Astrocyte (in vitro differentiated cells and primary cell): ENCODE measurements at regions not wholly inside any gene's neighbourhood (a gene's known extent, or its start where the extent isn't known, plus 50 kb on each side); places are given as distances from the start of the nearest gene placed in this dataset.
A peak's percentile ranks its signal among the peaks of the same experiment; 100 is the strongest.
"Not testable (repeated sequence)": the region's sequence is repeated elsewhere in the genome, so short reads cannot be mapped to it uniquely, and the experiment has no call there.

Experiments
- DNase-seq: peaks from one replicate; pipeline ENCODE4 v3.0.0-alpha.2; 2010; ENCODE audit warnings: low read depth
- FAIRE-seq: peaks from 2 replicates; lab custom pipeline; 2011; peaks lifted over from hg19 to GRCh38; lab: Jason Lieb, UNC
- H2AFZ ChIP-seq: 2 replicates; pipeline ENCODE4 v1.6.0; 2012; ENCODE audit warnings: low read depth, low read length, inconsistent platforms
- H3K27ac ChIP-seq: 2 replicates; pipeline ENCODE4 v1.5.1; 2011; ENCODE audit warnings: low read depth, low read length, inconsistent platforms
- H3K27me3 ChIP-seq: 2 replicates; pipeline ENCODE4 v1.6.0; 2011; ENCODE audit warnings: low read length, inconsistent platforms; ENCODE audit not compliant: insufficient read depth
- H3K36me3 ChIP-seq: 2 replicates; pipeline ENCODE4 v1.5.1; 2011; ENCODE audit warnings: low read length, inconsistent platforms; ENCODE audit not compliant: insufficient read depth
- H3K4me1 ChIP-seq: 2 replicates; pipeline ENCODE4 v1.5.1; 2011; ENCODE audit warnings: low read length, inconsistent platforms; ENCODE audit not compliant: insufficient read depth
- H3K4me2 ChIP-seq: 2 replicates; pipeline ENCODE4 v1.6.0; 2012; ENCODE audit warnings: low read length, inconsistent platforms
- H3K4me3 ChIP-seq: 2 replicates; pipeline ENCODE4 v1.5.1; 2011; ENCODE audit warnings: low read depth, mild to moderate bottlenecking, low read length, inconsistent platforms; ENCODE audit not compliant: insufficient read depth
- H3K79me2 ChIP-seq: 2 replicates; pipeline ENCODE4 v1.6.0; 2012; ENCODE audit warnings: mild to moderate bottlenecking, low read length, inconsistent platforms; ENCODE audit not compliant: insufficient read depth
- H3K9ac ChIP-seq: 2 replicates; pipeline ENCODE4 v1.6.0; 2012; ENCODE audit warnings: mild to moderate bottlenecking, low read length, inconsistent platforms
- H3K9me3 ChIP-seq: 2 replicates; pipeline ENCODE4 v1.5.1; 2012; ENCODE audit warnings: low read depth, mild to moderate bottlenecking, low read length, inconsistent platforms; ENCODE audit not compliant: insufficient read depth
- H4K20me1 ChIP-seq: 2 replicates; pipeline ENCODE4 v1.6.0; 2012; ENCODE audit warnings: low read length, inconsistent platforms; ENCODE audit not compliant: insufficient read depth
- H3K27ac Mint-ChIP-seq: one replicate; pipeline ENCODE4 v1.8.0; 2021; ENCODE audit warnings: mild to moderate bottlenecking, mixed read lengths; ENCODE audit not compliant: unreplicated experiment
- H3K27me3 Mint-ChIP-seq: one replicate; pipeline ENCODE4 v1.8.0; 2021; ENCODE audit warnings: low read depth, mixed read lengths; ENCODE audit not compliant: unreplicated experiment
- H3K36me3 Mint-ChIP-seq: one replicate; pipeline ENCODE4 v1.8.0; 2021; ENCODE audit warnings: low read depth, mixed read lengths; ENCODE audit not compliant: unreplicated experiment
- H3K4me1 Mint-ChIP-seq: one replicate; pipeline ENCODE4 v1.8.0; 2021; ENCODE audit warnings: low read depth, mixed read lengths; ENCODE audit not compliant: unreplicated experiment
- H3K4me3 Mint-ChIP-seq: one replicate; pipeline ENCODE4 v1.8.0; 2021; ENCODE audit warnings: mild to moderate bottlenecking, moderate library complexity, mixed read lengths; ENCODE audit not compliant: unreplicated experiment
- H3K9me3 Mint-ChIP-seq: one replicate; pipeline ENCODE4 v1.8.0; 2021; ENCODE audit warnings: mild to moderate bottlenecking, mixed read lengths; ENCODE audit not compliant: unreplicated experiment
- CTCF ChIP-seq: IDR thresholded peaks from 2 replicates; pipeline ENCODE4 v1.5.1; 2011; ENCODE audit warnings: low read depth, mild to moderate bottlenecking, inconsistent platforms, low read length, moderate library complexity; ENCODE audit not compliant: insufficient read depth
- EZH2 ChIP-seq: IDR thresholded peaks from 2 replicates; pipeline ENCODE4 v1.6.1; 2012; ENCODE audit warnings: mild to moderate bottlenecking, low read length, inconsistent platforms; ENCODE audit not compliant: insufficient read depth

GRCh38 chr1:148302586-148303364 is 150.7 kb upstream of the NBPF11 start:
- peak overlapping the region; percentile 47 for H3K27ac ChIP-seq
- H3K36me3 ChIP-seq, DNase-seq, H3K9me3 ChIP-seq, H3K4me1 ChIP-seq, H4K20me1 ChIP-seq, H3K79me2 ChIP-seq, H3K36me3 Mint-ChIP-seq, H3K27me3 ChIP-seq, H3K4me1 Mint-ChIP-seq, H3K9me3 Mint-ChIP-seq: not testable (repeated sequence)
- H3K27ac Mint-ChIP-seq: peak overlapping the region; percentile 79
- peak overlapping the region; percentile 75 for H3K9ac ChIP-seq
- H2AFZ ChIP-seq: peak overlapping the region; percentile 79
- H3K4me2 ChIP-seq: peak overlapping the region; percentile 88
- H3K4me3 Mint-ChIP-seq: peak overlapping the region; percentile 87
- peak; percentile 87 for FAIRE-seq
- H3K4me3 ChIP-seq: peak overlapping the region; percentile 73
- H3K27me3 Mint-ChIP-seq: peaks cover 19% of the 10 kb centered on the region

- not testable (repeated sequence) for H3K4me3 Mint-ChIP-seq, H3K27me3 ChIP-seq, H3K79me2 ChIP-seq, H3K4me1 Mint-ChIP-seq, H3K4me1 ChIP-seq, H4K20me1 ChIP-seq, H3K4me3 ChIP-seq, H3K9me3 ChIP-seq, H3K27me3 Mint-ChIP-seq, H3K9ac ChIP-seq, H3K27ac ChIP-seq, DNase-seq, H3K27ac Mint-ChIP-seq, H2AFZ ChIP-seq, FAIRE-seq, H3K36me3 ChIP-seq, H3K4me2 ChIP-seq, H3K36me3 Mint-ChIP-seq
- H3K9me3 Mint-ChIP-seq: peaks cover 11% of the 10 kb centered on the region
Measured at GRCh38 chr1:148297852-148298251, 145.8 kb upstream of the NBPF11 start.

GRCh38 chr1:148296511-148296910 is 144.4 kb upstream of the NBPF11 start:
- peaks cover 2% of the 10 kb centered on the region for H3K27me3 ChIP-seq
- no peaks in the 10 kb centered on the region for H4K20me1 ChIP-seq
- no peak for TF ChIP-seq EZH2
- no peak for TF ChIP-seq CTCF
- peaks cover 16% of the 10 kb centered on the region for H3K27me3 Mint-ChIP-seq
- no peak overlapping the region for H3K27ac ChIP-seq
- no peaks in the 10 kb centered on the region for H3K4me1 Mint-ChIP-seq
- H3K4me2 ChIP-seq: no peak overlapping the region
- peaks cover 5% of the 10 kb centered on the region for H3K36me3 Mint-ChIP-seq
- H2AFZ ChIP-seq: no peak overlapping the region
- no peak for DNase-seq
- no peak overlapping the region for H3K9ac ChIP-seq
- no peak overlapping the region for H3K27ac Mint-ChIP-seq
- H3K9me3 Mint-ChIP-seq: peaks cover 11% of the 10 kb centered on the region
- H3K4me1 ChIP-seq: no peaks in the 10 kb centered on the region
- no peaks in the 10 kb centered on the region for H3K36me3 ChIP-seq
- no peak overlapping the region for H3K4me3 Mint-ChIP-seq
- H3K79me2 ChIP-seq: no peaks in the 10 kb centered on the region
- no peak for FAIRE-seq
- H3K9me3 ChIP-seq: no peaks in the 10 kb centered on the region
- H3K4me3 ChIP-seq: no peak overlapping the region
